SU-DHL-6 (cell line): ENCODE measurements at regions not wholly inside any gene's neighbourhood (a gene's known extent, or its start where the extent isn't known, plus 50 kb on each side); places are given as distances from the start of the nearest gene placed in this dataset.

Experiments used
- H2AFZ ChIP-seq: fragments of 200-600 bp; sonication (generic); 2 replicates; pipeline ENCODE4 v1.6.1; 2014; ENCODE audit warnings: low read depth, mild to moderate bottlenecking, moderate library complexity, mixed read lengths, antibody characterized with exemption, low read length; ENCODE audit not compliant: severe bottlenecking
- H3F3A ChIP-seq: fragments of 200-600 bp; shearing (Covaris generic); 2 replicates; pipeline ENCODE4 v1.6.0; 2016; ENCODE audit warnings: antibody characterized with exemption, mild to moderate bottlenecking; ENCODE audit not compliant: insufficient read depth
- H3K27ac ChIP-seq: fragments of 200-600 bp; sonication (generic); 2 replicates; pipeline ENCODE4 v1.5.1; 2016; ENCODE audit warnings: low read depth, mild to moderate bottlenecking, low read length, moderate library complexity, mixed read lengths
- H3K27me3 ChIP-seq: fragments of 200-600 bp; sonication (generic), shearing (Covaris generic); 2 replicates; pipeline ENCODE4 v1.6.0; 2014; ENCODE audit warnings: mild to moderate bottlenecking, low read length
- H3K36me3 ChIP-seq: fragments of 200-600 bp; sonication (generic); 2 replicates; pipeline ENCODE4 v1.6.1; 2014; ENCODE audit warnings: mild to moderate bottlenecking, low read length, mixed read lengths
- H3K4me2 ChIP-seq: fragments of 300-600, 200-600 bp; shearing (Covaris generic), sonication (generic); 2 replicates; pipeline ENCODE4 v1.6.0; 2014; ENCODE audit warnings: low read length, low read depth, mild to moderate bottlenecking; ENCODE audit not compliant: poor library complexity, severe bottlenecking
- H3K4me3 ChIP-seq: fragments of 200-600 bp; sonication (generic); 2 replicates; pipeline ENCODE4 v1.5.1; 2014; ENCODE audit warnings: antibody characterized with exemption, low read length, mild to moderate bottlenecking, mixed read lengths; ENCODE audit not compliant: insufficient read depth, poor library complexity, severe bottlenecking
- H3K79me2 ChIP-seq: fragments of 200-600 bp; sonication (generic); 2 replicates; pipeline ENCODE4 v1.6.1; 2014; ENCODE audit warnings: mild to moderate bottlenecking, low read length, moderate library complexity; ENCODE audit not compliant: insufficient read depth
- H3K9ac ChIP-seq: fragments of 200-600 bp; sonication (generic); 2 replicates; pipeline ENCODE4 v1.7.0; 2014; ENCODE audit warnings: mild to moderate bottlenecking, low read length
- H3K9me2 ChIP-seq: fragments of 200-600 bp; sonication (generic); replicated peaks from 2 replicates; pipeline ENCODE4 v1.6.1; 2014; ENCODE audit warnings: low read length; ENCODE audit not compliant: insufficient read depth
- H3K9me3 ChIP-seq: fragments of 200-600 bp; sonication (generic); 2 replicates; pipeline ENCODE4 v1.6.1; 2014; ENCODE audit warnings: low read length, mixed read lengths; ENCODE audit not compliant: insufficient read depth
- H4K20me1 ChIP-seq: fragments of 200-600 bp; sonication (generic); 2 replicates; pipeline ENCODE4 v1.6.1; 2014; ENCODE audit warnings: low read depth, mild to moderate bottlenecking, antibody characterized with exemption, low read length, moderate library complexity, mixed read lengths
- EZH2phosphoT487 ChIP-seq: fragments of 200-600 bp; sonication (generic), shearing (Covaris generic); conservative IDR thresholded peaks from 2 replicates; pipeline ENCODE4 v1.6.1; 2018; ENCODE audit warnings: mild to moderate bottlenecking, antibody characterized with exemption, low read length, moderate library complexity, mixed read lengths
- TF ChIP-seq, protein P1 (sequence below): fragments of 200-600 bp; sonication (generic); IDR thresholded peaks from one replicate; pipeline ENCODE4 v1.5.1; 2017; ENCODE audit warnings: antibody characterized with exemption, mild to moderate bottlenecking, low read length, moderate library complexity; ENCODE audit not compliant: insufficient read depth, poor library complexity, severe bottlenecking

DNA sequence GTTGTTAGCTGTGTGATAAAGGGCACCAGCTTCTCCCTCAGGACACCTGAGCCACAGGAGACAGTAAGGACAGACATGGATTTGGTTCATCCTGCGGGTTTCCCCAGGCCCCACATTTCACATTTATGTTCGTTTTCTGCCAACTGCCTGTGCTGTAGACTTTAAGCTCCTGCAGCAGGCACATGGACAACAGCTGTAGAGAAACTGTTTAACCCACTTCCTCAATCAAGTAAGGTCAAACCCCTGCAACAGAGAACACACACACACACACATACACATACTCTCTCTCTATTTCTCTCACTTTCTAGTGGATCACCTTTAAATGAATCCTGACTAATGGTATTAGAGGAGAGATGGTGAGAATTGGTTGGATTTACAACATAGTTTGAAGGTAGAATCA is 90.7 kb downstream of the C11orf87 start:
- Histone ChIP-seq H3K27ac (no peak overlapping the region), H3K4me3 (no peak overlapping the region), H3F3A (no peaks in the 10 kb centered on the region), H3K4me2 (no peak overlapping the region), H3K9ac (no peak overlapping the region), H2AFZ (no peak overlapping the region), H3K36me3 (no peaks in the 10 kb centered on the region), H3K27me3 (no peaks in the 10 kb centered on the region), H3K79me2 (no peaks in the 10 kb centered on the region), H3K9me2 (no peaks in the 10 kb centered on the region), H3K9me3 (no peaks in the 10 kb centered on the region), H4K20me1 (no peaks in the 10 kb centered on the region)
- TF ChIP-seq EZH2phosphoT487: no peak
- TF ChIP-seq, protein P1, sequence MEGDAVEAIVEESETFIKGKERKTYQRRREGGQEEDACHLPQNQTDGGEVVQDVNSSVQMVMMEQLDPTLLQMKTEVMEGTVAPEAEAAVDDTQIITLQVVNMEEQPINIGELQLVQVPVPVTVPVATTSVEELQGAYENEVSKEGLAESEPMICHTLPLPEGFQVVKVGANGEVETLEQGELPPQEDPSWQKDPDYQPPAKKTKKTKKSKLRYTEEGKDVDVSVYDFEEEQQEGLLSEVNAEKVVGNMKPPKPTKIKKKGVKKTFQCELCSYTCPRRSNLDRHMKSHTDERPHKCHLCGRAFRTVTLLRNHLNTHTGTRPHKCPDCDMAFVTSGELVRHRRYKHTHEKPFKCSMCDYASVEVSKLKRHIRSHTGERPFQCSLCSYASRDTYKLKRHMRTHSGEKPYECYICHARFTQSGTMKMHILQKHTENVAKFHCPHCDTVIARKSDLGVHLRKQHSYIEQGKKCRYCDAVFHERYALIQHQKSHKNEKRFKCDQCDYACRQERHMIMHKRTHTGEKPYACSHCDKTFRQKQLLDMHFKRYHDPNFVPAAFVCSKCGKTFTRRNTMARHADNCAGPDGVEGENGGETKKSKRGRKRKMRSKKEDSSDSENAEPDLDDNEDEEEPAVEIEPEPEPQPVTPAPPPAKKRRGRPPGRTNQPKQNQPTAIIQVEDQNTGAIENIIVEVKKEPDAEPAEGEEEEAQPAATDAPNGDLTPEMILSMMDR: no peak

GRCh38 chr11:109514313-109515018 is 92.5 kb downstream of the C11orf87 start:
- Histone ChIP-seq H3K27ac (no peak overlapping the region), H3F3A (no peaks in the 10 kb centered on the region), H3K27me3 (no peaks in the 10 kb centered on the region), H3K9ac (no peak overlapping the region), H3K36me3 (no peaks in the 10 kb centered on the region), H3K79me2 (no peaks in the 10 kb centered on the region), H2AFZ (no peak overlapping the region), H3K4me3 (no peak overlapping the region), H3K4me2 (no peak overlapping the region), H3K9me3 (no peaks in the 10 kb centered on the region), H3K9me2 (no peaks in the 10 kb centered on the region), H4K20me1 (no peaks in the 10 kb centered on the region)
- TF ChIP-seq, protein P1: no peak
- no peak for TF ChIP-seq EZH2phosphoT487

DNA sequence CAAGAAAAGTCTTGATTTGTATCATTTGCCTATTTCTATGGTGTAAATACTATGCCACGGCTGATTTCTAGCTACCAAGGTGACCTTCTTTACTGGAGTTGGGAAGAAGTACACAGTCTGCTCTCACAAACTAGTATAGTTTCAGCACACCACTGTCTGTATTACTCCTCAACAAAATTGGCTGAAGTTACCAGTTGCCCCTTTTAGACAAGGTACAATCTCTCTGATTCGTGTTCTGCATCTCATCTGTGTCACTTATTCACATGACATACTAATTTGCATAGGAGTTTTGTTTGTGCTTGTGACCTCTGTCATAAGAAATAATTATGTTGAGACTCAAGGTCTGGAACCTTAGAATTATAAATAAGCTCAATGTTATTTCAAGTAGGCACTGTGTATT is 97.3 kb downstream of the C11orf87 start:
- Histone ChIP-seq H3K4me2 (no peak overlapping the region), H3F3A (no peaks in the 10 kb centered on the region)

More for the DNA sequence above, 97.3 kb downstream of the C11orf87 start:
- Histone ChIP-seq H3K9me2 (no peaks in the 10 kb centered on the region), H3K27ac (no peak overlapping the region), H3K4me3 (no peak overlapping the region), H2AFZ (no peak overlapping the region), H4K20me1 (no peaks in the 10 kb centered on the region), H3K9me3 (no peaks in the 10 kb centered on the region), H3K9ac (no peak overlapping the region), H3K27me3 (no peaks in the 10 kb centered on the region), H3K79me2 (no peaks in the 10 kb centered on the region), H3K36me3 (no peaks in the 10 kb centered on the region)
- TF ChIP-seq, protein P1: no peak
- TF ChIP-seq EZH2phosphoT487: no peak
